GM21529 (cell line): ENCODE measurements at regions not wholly inside any gene's neighbourhood (a gene's known extent, or its start where the extent isn't known, plus 50 kb on each side); places are given as distances from the start of the nearest gene placed in this dataset.
"Not testable (repeated sequence)": the region's sequence is repeated elsewhere in the genome, so short reads cannot be mapped to it uniquely, and the experiment has no call there.

Experiments
- ATAC-seq: cut with Tn5 transposase; IDR thresholded peaks from one replicate; pipeline ENCODE4 v1.9.1; 2021; ENCODE audit not compliant: unreplicated experiment

DNA sequence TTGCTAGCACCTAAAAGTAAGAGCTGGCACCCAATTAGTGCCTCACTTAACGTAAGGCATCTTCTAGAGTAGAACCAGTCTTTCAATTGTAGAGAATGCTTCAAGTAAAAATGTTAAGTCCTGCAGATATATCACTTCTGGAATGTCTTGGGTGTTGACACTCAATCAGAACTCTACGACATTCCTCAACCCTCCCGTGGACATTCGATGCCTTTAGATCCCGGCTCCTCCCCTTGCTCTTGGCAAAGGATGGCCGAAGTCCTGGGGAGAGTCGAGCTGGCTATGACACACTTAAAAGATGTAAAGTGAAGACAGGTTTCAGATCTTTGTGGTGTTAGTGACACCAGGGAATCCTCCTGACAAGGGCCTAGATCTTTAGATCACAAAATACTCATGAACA, 87.5 kb upstream of the ERCC6L2 start:
- ATAC-seq, result no peak

DNA sequence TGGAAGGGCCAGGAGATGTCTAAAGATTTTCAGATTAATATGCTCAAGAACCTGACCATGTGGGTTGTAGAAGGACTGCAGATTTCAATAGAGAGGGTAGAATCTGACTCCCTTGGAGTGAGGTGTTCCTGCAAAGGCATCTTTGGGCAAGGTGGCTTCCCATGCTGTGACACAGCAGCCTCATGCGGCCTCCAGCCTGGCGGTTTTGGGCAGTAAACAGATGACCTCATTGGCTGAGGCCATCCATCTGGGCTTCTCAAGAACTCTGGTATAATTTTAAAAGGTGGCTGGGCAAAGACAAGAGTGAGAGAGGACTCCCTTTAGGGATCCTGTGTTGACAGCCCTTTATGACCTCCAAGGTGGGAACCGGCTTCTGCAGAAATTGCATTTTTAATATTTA, 90.3 kb upstream of the ERCC6L2 start:
- ATAC-seq, result no peak

- ATAC-seq, result no peak
These were observed 91.2 kb upstream of the ERCC6L2 start for GRCh38 chr9:95784318-95784717.

- ATAC-seq, result no peak
These were observed 92.0 kb upstream of the ERCC6L2 start for GRCh38 chr9:95783426-95783975.

GRCh38 chr9:95780751-95781150, 94.7 kb upstream of the ERCC6L2 start:
- ATAC-seq, result no peak

DNA sequence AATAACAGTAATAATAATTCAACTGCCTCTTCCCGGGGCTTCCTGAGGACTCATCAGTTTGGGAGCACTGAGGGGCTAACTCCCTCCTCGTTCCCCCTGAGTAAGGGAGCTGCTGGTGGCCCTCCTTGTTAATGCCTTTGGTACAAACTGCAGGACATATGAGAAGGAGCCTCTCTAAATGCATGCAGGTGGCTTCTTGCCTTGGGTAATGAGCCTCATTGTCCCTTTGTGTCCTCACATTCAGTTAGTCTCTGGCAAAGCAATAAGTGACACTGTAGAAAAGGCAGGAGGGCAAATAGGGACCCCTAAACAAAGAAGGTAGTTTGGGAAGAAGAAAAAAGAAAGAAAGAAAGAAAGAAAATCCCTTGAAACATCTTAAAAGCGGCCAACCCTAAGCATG, 95.4 kb upstream of the ERCC6L2 start:
- ATAC-seq, result no peak

- ATAC-seq, result not testable (repeated sequence)
These were observed 95.9 kb upstream of the ERCC6L2 start for GRCh38 chr9:95779597-95779996.

GRCh38 chr9:95778957-95779356, 96.5 kb upstream of the ERCC6L2 start:
- no peak for ATAC-seq

GRCh38 chr9:95777136-95777535, 98.4 kb upstream of the ERCC6L2 start:
- ATAC-seq, result no peak

- no peak for ATAC-seq
These were observed 99.3 kb upstream of the ERCC6L2 start for GRCh38 chr9:95776176-95776575.

GRCh38 chr9:95775191-95775590, 100.3 kb upstream of the ERCC6L2 start:
- no peak for ATAC-seq

- no peak for ATAC-seq
These were observed 102.5 kb upstream of the ERCC6L2 start for GRCh38 chr9:95773053-95773418.

DNA sequence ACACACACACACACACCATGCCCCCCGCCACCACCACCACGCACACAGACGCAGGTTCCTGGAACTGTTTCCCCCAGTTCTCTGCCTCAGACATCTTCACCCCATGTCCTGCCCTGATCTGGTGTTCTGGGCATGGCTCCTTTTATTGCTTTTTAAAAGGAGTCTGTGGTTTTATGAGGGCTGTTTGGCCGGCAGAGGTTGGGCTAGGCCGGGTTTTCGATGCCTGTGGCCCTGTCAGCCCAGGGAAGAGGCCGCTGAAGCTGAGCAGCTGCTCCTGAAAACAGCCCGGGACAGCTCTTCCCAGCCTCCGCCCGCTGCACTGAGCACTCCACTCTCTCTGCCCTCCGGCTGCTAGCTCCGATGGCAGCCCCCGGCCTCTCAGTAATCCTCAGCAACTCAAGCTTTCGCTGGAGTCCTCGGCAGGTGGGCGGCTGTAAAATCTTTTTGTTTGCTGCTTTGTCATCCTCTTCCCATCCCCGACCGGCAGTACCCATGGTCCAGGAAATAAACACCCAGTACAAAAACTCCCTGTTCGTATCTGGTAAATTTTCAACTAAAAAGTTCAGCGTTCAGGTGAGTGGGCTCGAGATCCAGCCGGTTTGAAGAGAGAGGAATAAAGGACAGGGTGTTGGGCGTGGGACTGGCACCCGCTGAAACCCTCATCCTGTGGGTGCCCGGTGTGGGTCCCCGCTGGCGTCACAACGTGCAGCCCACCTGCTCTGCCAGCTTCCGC, 103.0 kb upstream of the ERCC6L2 start:
- no peak for ATAC-seq

GRCh38 chr9:95771556-95772246, 103.8 kb upstream of the ERCC6L2 start:
- ATAC-seq, result no peak

- no peak for ATAC-seq
These were observed 104.8 kb upstream of the ERCC6L2 start for GRCh38 chr9:95770653-95771131.

DNA sequence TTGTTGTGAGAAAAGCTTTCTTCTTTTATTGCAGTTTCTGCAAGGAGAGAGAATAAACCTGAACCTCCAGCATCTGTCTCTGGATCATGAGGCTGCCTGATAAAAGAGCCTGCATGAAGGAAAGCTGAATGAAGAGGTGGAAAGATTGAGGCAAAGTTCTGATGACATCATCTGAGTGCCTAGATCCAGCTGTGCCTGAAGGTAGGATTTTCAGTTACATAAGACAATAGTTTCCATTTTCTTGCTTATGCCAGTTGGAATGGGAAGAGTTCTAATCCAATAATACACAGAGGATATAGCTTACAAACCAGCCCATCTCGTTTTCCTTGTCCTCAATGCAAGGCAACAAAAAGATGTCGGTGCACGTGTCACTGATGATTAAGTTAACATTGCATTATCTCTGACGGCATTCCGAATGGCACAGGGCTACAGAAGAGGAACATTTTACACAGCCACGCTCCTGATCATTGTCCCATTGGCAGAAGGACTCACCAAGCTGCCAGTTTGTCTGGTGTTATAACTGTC, 105.5 kb upstream of the ERCC6L2 start:
- ATAC-seq, result no peak

GRCh38 chr9:95769473-95769872, 106.0 kb upstream of the ERCC6L2 start:
- ATAC-seq, result no peak

GRCh38 chr9:95766906-95767305, 108.6 kb upstream of the ERCC6L2 start:
- ATAC-seq, result no peak

GRCh38 chr9:95764533-95765319, 110.8 kb upstream of the ERCC6L2 start:
- no peak for ATAC-seq

GRCh38 chr9:95763983-95764382, 111.5 kb upstream of the ERCC6L2 start:
- ATAC-seq, result no peak

GRCh38 chr9:95763006-95763405, 112.5 kb upstream of the ERCC6L2 start:
- no peak for ATAC-seq
